ENCODE measurements at regions not wholly inside any gene's neighbourhood (a gene's known extent, or its start where the extent isn't known, plus 50 kb on each side); places are given as distances from the start of the nearest gene placed in this dataset.

GRCh38 chr12:90504806-90505205 is 450.2 kb downstream of the CCER1 start:
- TF ChIP-seq, protein P1, sequence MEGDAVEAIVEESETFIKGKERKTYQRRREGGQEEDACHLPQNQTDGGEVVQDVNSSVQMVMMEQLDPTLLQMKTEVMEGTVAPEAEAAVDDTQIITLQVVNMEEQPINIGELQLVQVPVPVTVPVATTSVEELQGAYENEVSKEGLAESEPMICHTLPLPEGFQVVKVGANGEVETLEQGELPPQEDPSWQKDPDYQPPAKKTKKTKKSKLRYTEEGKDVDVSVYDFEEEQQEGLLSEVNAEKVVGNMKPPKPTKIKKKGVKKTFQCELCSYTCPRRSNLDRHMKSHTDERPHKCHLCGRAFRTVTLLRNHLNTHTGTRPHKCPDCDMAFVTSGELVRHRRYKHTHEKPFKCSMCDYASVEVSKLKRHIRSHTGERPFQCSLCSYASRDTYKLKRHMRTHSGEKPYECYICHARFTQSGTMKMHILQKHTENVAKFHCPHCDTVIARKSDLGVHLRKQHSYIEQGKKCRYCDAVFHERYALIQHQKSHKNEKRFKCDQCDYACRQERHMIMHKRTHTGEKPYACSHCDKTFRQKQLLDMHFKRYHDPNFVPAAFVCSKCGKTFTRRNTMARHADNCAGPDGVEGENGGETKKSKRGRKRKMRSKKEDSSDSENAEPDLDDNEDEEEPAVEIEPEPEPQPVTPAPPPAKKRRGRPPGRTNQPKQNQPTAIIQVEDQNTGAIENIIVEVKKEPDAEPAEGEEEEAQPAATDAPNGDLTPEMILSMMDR (IDR thresholded peaks at IDR 0.05), result no peak
- no peak for TF ChIP-seq POLR2A (IDR thresholded peaks at IDR 0.05)
